ENCODE measurements at regions not wholly inside any gene's neighbourhood (a gene's known extent, or its start where the extent isn't known, plus 50 kb on each side); places are given as distances from the start of the nearest gene placed in this dataset.
"Not testable (repeated sequence)": the region's sequence is repeated elsewhere in the genome, so short reads cannot be mapped to it uniquely, and the experiment has no call there.

DNA sequence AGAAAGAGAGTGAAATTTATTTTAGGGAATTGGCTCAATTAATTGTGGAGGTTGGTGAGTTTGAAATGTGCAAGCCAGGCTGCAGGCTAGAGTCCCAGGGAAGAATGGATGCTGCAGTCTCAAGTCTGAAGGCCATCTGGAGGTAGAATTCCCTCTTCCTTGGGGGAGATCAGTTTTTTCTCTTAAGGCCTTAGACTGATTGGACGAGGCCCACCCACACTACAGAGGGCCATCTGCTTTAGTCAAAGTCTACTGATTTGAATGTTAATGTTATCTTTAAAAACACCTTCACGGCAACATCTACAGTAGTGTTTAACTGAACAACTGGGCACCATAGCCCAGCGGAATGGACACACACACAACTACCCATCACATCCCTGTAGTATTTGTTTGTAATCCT is 245.9 kb upstream of the IRF2BP2 start:
- DNase-seq: no peak

DNA sequence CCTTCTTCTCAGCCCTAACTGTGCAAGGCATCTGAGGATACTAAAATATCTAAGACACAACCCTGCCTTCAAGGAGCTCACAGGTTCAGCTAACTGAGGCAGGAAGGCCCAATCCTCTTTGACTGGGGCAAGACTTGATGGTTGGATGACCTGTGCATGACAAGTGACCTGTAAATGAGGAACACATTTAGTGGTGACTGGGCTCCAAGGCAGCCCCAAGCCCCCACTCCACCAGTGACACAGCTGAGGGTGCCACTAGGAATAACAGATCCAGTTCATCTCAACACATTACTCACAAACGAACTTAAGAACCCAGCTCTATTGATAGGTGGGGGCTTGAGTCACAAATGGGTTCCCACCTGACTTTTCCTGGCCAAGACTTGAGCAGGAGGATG is 244.7 kb upstream of the IRF2BP2 start:
- no peak for DNase-seq

DNA sequence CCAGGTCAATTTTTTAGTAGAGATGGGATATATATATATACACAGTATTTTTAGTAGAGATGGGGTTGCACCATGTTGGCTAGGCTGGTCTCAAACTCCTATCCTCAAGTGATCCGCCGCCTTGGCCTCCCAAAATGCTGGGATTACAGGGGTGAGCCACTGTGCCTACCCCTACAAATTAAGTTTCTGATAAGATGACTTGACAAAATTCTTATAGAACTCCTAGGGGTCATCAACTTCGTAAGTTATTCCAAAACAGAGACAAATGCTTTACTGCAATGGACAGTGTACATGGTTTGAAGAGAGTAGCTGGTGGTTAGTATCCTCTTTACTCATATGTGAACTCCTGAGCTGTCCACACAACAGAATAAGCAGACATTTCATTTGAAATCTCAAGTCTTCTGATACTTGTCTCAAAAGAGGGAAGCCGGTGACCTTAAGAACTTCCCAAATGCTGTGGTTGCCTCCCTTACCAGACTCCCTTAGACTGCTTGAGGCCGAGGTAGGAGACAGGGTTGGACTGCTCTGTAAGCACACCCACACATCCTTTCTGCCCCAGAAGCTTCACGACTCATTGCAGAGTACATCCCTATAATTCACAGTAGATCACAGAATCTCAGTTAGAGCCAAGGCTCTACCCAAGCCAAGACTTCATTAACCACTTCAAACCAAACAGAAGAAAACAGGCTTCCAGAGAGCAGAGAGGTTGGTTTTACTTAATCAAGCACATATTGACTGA is 244.1 kb upstream of the IRF2BP2 start:
- DNase-seq: no peak

DNA sequence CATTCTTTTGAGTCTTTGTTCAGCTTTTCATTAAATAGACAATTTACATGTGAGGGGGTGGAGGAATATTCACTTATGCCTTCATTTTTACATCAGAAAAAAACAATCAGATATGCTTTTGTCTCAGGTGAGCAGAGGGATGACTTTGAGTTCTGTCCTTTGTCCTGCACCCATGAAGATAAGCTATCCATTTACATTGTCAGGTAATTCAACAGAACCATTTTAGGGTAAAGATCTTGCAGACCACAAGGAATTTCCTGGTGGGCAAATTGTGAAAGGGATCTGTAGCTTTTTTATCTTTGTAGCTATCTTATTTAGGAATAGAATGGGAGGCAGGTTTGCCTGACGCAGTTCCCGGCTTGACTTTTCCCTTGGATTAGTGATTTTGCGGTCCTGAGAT is 242.7 kb upstream of the IRF2BP2 start:
- DNase-seq: no peak

DNA sequence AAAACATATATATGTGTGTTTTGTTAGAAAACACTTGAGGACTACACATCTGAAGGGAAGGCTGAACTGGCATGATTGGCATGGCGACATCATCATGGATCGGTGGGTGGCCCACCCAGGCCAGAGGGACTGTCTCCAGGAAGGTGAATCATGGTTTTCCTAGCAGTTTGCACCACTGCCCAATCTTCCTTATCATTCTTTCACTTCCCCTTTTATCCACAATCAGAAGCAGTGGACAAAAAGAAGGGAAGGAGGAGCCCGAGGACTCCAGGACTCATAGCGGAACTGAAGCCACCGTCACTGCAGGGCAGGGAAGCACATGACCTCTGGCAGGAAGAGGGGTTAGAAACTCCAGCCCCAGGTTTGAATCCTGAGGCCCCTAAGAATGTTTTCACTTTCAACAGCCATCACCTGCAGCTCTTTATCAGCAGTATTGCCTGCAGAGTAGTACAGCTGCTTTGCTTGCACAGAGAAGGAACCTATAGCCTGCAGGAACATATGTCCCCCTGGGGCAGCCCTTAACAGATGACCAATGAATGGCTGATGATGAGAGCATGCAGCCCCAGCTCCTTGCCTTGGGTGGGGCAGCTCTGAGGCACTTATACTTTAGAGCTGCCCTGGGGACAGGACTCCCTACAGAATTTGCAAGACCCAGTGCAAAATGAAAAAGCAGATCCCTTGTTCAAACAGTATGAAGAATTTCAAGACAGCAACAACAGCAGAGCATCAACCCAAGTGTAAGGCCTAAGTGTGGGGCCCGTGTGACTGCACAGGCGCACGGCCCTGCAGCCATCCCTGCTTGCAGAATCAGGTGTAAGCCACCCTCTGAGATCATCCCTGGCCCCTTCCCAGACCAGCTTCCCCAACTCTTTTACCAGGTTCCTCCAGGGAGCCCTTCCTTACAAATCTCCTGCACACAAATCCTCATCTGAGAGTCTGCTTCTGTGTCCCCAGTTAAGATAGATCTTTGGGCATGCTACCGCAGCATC is 241.8 kb upstream of the IRF2BP2 start:
- no peak for DNase-seq

DNA sequence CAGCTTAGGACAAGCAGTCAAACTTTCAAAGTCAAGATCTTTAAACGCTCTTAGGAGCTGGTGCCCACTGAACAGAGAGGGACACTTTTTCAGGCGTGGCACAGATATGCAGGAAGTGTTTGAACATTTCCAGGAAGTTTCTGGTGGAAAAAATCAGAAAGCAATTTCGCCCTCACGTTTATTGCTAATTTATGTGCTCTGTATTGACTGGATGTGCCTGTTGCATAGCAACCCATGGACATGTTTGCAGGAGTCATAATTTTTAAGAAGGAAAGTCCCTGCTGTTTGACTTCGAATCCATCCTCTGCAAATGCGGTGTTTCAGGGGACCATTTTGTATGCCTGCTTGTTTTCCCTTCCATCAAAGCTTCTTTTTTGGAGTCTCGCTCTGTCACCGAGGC is 239.9 kb upstream of the IRF2BP2 start:
- no peak for DNase-seq

DNA sequence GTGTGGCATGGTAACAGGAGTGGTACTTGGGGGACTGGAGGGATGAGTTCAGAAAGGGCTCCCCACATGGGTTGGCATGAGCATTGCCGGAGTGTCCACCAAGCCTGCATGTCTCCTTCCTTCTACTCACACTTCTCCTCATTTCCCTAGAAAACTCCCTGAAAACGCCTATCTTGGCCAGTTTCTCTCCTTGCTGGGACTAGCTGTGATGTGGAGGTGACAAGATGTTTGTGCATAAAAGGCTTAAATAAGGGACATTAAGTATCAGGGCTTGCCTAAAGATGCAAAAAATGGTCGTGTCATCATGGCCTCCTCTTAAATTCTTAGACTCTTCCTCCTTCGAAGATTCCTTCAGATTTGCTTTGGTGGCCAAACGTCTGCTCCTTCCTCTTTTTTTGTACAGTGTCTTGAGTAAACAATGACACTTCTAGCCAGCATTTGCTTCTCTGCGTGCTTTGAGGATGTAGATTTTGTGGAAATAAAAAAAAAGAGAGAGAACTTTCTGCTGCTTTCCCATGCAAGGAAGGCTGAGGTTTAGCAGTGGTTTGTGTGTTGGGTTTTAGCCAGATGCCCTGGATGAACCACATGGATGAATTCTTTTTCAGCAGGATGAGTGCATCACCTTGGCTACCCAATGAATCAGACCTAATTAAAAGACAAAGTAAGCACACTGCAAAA is 239.1 kb upstream of the IRF2BP2 start:
- DNase-seq: no peak

DNA sequence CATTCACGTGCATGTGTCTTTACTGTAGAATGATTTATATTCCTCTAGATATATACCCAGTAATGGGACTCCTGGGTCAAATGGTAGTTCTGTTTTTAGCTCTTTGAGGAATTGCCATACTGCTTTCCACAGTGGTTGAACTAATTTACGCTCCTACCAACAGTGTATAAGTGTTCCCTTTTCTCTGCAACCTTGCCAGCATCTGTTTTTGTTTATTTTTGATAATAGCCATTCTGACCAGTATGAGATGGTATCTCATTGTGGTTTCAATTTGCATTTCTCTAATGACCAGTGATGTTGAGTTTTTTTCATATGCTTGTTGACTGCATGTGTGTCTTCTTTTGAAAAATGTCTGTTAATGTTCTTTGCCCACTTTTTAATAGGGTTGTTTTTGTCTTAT is 236.8 kb upstream of the IRF2BP2 start:
- DNase-seq: not testable (repeated sequence)

DNA sequence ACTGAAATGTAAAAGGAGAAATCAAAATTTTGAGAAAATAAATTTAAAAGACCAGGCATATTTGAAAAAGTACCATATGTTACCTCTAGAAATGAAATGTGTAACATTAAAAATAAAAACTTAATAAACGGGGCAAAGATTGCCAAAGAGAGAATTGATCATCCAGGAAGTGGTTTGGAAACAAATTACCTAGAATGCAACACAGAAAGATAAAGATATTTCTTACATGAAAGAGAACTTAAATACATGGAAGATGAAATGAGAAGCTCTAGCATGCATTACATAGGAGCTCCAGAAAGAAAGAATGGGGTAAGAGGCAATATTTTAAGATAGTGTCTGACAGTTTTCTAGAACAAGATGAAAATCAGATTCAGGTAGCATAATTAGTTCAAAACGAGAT is 235.9 kb upstream of the IRF2BP2 start:
- DNase-seq: no peak

DNA sequence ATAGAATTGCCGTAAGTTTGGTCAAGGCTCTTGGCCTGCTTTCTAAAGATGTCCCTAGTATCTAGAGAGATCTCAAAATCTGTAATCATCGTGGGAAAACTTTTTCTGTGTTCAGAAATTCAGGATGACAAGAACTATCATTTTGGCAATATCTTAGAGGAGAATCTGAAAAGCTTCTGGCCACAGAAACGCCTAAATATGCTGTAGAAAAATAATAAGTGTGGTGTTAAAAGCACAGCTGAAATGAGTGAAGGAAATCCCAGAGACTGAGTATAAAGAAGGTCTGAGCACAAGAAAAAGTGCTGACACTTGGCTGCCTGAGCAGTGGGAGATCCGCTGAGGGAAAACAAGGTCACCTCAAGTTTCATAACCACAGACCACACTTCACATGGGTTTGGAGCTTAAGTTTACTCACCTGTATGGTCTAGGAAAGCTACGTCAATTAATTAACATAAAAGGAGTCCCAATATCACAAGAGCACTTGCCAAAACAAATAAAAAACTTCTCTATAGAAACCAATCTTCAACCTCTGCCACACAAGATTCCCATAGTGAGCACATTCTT is 235.2 kb upstream of the IRF2BP2 start:
- DNase-seq: no peak

DNA sequence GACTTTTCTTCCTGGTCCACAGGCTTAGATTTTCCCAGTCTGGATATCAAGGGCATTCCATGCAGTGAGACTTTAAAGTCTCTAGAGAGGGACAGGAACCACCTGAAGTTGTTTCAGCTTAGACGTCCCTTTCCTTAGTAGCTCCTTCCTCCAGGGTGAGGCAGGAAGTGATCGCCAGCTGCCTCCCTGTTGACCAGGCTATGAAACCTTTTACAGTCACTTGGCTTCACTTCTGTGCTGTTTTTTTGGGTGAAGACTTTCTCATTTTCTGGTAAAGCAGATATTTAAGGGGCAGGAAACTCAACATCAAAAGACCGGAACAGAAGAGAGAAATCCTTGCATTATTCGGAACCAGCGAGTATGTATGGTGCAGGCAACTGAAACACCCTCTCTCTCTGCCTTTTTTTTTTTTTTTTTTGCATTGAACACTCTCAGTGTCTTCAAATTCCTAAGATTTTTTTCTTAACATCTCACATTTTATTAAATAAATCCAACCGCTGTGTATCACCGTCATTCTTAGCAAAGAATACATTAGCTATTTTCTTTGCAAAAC is 234.6 kb upstream of the IRF2BP2 start:
- no peak for DNase-seq

DNA sequence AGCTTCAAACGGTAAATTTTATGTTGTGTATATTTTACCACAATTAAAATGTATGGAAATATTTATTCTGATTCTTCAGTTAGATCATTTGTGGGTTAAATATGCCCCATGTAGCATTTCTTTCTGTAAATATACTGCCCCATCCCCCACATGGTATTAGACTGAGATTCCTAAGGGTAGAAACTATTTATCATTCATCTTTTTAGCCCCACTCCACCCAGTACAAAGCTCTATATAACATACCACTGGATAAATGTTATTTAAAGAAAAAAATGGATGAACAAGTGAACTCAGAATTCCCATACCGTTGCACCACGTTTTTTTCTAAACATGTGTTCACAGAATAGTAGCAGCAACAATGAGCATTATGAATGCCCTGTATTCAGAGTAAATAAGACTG is 234.0 kb upstream of the IRF2BP2 start:
- no peak for DNase-seq

DNA sequence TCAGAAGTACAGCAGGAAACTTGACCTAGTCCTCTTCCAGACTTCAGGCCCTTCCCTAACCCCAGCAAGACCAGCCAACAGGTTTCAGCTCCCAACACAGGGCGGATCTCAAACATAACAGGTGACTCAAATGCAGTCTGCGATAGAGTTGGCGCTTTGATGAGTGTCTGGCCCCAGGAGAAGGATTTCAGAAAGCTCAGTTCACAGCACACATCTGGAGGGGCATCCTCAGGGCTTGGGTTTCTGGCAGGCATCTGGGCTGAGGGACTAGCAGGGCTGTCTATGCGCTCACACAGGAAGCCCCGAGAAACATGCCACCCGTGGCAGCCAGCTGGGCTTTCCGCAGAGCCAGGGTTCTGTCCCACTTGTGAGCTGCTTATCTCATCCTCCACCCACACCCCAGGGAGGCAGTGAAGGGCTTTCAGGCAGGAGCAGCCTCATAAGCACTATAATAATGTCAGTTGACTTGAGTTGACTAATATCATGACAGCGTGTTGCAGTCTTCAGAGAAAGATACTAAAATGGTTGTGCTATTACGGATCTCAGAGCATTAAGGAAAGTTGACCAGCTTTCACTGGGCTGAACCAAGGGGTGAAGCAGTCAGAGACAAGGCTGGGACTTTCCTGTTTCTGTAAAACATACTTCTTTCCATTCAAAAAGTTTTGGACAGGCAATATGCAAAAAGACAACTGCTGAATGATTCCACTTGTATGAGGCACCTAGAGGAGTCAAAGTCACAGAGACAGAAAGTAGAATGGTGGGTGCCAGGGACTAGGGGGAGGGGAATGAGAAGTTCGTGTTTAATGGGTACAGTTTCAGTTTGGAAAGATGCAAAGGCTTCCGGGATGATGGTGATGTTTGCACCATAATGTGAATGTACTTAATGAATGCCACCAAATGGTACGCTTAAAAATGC is 233.0 kb upstream of the IRF2BP2 start:
- peak; percentile 86 for DNase-seq

DNA sequence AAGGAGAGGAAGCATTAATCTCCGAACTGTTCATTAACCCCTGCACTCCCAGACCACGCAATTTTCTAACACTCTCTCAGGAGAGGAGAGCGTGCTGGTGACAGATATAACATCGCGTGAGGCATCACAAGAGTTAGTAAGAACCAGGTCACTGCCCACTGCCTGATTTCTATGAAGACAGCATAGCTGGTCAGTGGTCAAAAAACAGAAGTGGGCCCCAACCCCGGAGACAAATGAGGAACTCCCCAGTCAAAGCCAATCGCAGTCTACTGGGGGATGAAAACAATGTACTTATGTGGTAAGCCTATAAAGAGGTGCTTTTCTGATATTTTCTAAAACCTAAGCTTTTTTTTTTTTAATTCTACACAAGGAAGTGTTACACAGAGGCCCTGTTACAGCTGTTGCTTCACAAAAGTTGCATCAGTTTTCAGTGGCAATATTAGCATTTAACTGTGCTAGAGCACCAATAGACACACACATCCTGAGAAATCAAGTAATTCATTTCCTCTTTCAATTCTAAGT is 231.8 kb upstream of the IRF2BP2 start:
- peak; percentile 52 for DNase-seq

DNA sequence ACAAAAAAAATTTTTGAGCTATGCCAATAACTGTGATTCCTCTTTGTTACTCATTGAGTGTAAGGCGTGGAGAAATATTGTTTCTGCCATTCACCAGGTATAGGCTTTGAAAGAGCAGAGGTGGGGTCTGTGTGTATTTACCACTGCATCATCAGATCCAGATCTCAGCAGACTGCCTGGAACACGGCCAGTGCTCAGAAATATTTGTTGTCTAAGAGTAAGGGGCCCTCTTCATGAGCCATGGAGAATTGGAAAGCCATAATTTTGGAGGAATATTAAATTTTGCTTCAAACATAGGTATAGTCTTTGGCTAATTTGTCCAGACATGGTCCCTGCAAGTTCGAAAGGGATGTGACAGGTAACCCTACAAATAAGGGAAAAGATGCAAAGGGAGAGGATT is 231.3 kb upstream of the IRF2BP2 start:
- no peak for DNase-seq

DNA sequence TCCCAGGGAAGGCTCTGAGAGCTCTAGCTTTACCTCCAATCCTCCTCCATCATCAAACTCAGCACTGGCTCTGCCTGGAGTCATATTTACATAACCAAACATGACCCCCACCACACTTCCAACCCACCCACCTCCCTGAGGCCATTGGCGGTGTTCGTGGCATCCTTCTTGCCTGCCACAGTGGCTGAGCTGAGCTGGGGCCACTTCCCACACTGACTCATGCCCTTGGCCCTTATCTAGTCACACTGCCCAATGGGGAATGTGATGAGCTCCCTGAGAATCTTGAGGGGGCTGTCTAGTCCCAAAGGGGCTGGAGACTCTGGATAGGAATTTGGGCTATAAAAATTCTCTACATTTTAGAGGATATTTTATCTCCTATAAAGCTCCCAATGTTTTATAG is 230.9 kb upstream of the IRF2BP2 start:
- peak; percentile 34 for DNase-seq

DNA sequence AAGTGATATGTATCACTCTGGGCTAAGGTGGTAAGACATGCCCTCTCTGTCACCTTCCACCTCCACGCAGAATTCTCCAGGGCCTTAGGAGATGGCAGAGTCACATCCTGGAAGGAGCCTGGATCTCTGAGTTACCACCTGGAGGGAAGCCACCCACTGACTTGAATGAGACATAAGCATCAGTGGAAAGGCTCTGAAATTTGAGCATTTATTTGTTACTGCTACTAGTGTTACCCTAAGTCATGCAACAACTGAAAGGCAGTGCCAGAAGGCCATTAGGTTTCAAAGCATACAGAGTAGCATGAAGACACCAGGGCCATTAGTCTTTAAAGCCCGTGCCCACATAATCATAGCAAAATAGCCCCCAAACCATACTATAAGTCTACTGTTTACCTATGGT is 230.3 kb upstream of the IRF2BP2 start:
- DNase-seq: no peak

DNA sequence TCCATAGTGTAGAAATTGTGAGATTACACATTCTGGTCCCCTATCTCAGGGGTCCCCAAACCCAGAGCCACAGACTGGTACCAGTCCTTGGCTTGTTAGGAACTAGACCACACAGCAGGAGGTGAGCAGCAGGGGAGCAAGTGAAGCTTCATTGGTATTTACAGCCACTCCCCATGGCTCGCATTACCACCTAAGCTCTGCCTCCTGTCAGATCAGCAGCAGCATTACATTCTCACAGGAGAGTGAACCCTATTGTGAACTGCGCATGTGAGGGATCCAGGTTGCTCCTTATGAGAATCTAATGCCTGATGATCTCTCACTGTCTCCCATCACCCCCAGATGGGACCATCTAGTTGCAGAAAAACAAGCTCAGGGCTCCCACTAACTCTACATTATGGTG is 229.7 kb upstream of the IRF2BP2 start:
- no peak for DNase-seq

DNA sequence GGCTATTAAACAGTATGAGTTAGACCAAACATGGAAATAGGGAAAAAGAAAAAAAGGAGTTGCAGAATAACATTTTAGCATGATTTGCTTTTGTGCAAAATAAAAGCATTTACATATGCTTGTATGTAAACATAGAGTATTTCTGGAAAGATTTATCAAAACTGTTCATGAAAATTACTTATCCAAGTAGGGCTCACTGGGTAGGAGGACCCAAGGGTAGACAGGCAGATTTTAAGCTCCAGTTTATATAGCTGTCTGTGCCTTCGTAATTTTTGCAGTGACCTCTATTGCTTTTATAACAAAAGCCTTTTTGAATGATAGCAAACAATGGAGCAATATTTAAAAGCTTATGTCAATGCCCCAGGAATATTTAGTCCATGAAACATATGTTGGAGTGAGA is 228.8 kb upstream of the IRF2BP2 start:
- DNase-seq: no peak

DNA sequence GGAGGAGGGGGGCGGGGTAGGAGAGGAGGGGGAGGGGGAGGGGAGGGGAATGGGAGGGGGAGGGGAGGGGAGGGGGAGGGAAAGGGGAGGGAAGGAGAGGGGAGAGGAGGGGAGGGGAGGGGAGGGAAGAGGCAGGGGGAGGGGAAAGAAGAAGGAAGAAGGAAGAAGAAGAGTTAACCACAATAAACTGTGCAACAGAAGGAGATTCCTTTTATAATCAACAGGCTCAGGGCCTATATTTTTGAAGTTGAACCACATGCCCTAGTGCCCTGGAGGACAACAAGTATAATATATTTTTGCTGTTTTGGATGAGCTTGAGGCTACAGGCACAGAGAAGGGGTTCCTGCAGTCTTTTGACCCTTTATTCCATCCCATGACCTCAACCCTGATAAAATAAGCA is 228.2 kb upstream of the IRF2BP2 start:
- DNase-seq: no peak

DNA sequence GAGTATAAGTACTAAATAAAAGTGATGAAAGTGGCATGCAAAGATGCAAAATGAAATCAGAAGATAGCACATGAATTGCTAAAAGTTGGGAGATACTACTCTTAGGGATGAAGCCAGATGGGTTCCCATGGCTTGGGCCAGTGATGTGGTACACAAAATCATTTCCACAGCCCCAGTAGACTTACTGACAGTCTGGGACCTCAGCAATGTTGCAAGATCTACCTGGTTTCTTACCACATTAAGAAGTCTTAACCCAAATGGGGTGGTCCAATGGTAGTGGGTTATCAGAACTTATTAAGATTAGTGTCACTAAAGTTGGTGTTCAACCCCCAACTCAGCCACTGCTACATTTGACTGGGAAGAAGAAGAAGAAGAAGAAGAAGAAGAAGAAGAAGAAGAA is 227.7 kb upstream of the IRF2BP2 start:
- no peak for DNase-seq
